Activated CD4-positive, alpha-beta T cell treated with anti-CD3 and anti-CD28 coated beads, Interleukin-2, Interleukin-6, amounts not matched to agents 100 ng/mL and 50 ng/mL, durations not matched to agents 16 hours and 8 hours (primary cell): ENCODE measurements at regions not wholly inside any gene's neighbourhood (a gene's known extent, or its start where the extent isn't known, plus 50 kb on each side); places are given as distances from the start of the nearest gene placed in this dataset.

Source experiments
- DNase-seq: peaks from one replicate; pipeline ENCODE4 v3.0.0-alpha.2; 2020

DNA sequence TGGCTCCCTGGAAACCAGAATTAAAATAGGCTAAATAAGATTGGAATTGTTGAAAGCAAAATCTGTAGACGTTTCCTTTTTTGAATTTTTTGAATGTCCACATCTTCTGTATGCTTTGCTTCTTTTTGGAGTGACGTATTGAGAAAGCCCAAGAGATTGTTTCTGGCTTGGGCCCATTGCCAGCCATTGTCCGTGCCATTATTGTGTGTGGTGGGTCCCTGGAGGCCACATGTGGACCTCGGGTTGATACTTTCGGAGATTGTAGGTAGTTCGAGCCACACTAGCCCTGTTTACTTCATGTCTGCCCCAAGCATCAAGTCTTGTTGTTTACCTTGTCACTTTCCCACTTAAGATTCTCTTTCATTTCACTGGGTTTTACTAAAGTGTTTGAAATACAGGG is 106.0 kb downstream of the PALM2AKAP2 start:
- DNase-seq: no peak

DNA sequence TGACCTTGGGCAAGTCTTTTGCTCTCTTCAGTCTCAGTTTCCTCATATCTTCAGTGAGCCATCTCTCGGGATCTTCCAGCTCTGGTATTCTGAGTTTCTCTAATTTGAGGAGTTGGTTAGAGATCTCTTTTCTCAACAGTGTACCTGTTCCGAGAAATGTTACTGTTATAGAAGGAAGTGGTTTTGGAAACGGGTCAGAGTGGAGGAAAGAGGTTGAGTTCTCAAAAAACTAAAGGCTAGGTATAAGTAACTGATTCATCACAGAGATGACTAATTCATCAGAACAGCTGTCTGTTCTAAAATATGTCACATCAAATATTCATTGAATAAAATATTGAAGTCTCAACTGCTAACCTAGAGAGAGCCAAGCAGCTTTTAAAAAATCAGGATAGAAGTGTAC is 106.6 kb downstream of the PALM2AKAP2 start:
- peak; percentile 74 for DNase-seq

DNA sequence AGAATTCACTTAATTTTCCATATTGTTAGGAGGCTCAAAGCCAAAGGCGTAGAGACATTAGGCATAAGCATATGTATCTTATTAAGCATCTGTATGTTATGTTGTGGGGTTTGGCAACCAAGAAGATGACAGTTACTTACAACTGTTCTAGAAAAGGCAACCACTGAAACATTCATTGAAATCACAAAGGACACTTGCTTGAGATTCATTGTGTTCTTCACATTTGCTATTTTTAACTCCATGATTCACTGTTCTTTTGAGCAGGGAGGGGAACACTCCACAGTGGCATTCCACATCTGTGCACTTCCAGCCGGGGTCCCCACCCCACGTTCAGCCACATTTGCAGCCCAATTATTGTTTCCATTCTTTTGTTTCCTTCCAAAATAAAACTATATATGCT is 107.1 kb downstream of the PALM2AKAP2 start:
- no peak for DNase-seq

DNA sequence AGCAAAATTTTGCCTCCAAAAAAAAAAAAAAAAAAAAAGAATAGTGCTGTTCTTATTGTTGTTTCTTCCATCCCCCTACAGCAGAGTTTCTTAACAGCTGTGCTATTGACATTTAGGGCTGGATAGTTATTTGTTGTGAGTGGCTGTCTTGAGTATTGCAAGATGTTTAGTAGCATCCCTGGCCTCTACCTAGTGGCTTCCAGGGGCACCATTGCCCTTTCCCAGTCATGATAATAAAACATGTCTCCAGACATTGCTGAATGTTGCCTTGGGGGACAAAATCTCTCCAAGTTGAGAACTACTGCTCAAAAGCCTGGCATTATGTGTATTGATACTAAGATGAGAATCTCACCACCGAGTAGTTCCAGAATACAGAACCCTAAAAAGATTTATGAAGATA is 108.7 kb downstream of the PALM2AKAP2 start:
- DNase-seq: no peak

DNA sequence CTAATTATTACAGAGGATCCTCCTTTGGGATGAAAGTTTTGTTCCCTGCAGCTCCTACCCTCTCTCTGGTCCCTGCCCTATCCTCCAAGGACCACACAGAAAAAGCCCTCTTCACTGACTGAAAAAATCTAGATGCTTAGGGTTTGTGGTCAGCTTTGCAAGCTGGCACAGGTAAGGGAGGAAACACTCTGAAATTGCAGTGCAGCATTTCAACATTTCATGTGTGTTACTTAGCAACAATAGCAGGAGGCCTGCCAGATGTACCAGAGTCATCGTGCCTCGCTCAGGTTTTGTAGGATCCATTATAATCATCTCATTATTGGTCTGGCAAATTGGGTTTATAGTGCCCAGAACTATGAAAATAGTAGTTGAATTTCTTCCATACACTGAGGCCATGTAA is 109.5 kb downstream of the PALM2AKAP2 start:
- DNase-seq: peak; percentile 52

DNA sequence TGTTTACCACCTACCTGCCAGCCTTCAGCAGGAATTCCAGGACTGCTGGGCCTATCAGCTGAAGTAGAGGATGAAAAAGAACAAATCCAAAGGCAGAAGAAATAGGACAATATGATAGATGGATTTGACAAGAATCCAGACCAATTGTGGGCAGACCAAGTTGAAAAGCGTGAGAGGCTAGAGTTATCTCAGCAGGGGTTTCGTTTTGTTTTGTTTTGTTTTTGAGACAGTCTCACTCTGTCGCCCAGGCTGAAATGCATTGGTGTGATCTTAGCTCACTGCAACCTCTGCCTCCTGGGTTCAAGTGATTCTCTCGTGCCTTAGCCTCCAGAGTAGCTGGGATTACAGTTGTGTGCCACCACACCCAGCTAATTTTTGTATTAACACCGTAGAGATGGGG is 113.2 kb downstream of the PALM2AKAP2 start:
- DNase-seq: peak; percentile 57

DNA sequence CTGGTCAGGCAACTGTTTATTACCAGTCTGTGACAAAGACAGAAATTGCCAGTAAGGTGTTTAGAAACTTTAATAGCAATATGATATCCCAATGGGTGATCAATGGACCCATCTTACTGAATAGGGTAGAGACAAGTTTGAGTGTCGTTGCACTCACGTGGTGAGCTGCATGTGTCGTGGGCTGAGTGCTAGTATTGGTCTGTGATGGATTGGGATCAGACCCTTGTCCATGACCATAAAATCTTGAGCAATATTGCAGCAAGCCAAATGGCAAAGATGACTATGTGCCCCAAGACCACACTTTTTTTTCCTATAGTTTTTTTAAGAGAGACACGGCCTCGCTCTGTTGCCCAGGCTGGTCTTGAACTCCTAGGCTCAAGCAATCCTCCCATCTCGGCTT is 114.5 kb downstream of the PALM2AKAP2 start:
- DNase-seq: peak; percentile 58

DNA sequence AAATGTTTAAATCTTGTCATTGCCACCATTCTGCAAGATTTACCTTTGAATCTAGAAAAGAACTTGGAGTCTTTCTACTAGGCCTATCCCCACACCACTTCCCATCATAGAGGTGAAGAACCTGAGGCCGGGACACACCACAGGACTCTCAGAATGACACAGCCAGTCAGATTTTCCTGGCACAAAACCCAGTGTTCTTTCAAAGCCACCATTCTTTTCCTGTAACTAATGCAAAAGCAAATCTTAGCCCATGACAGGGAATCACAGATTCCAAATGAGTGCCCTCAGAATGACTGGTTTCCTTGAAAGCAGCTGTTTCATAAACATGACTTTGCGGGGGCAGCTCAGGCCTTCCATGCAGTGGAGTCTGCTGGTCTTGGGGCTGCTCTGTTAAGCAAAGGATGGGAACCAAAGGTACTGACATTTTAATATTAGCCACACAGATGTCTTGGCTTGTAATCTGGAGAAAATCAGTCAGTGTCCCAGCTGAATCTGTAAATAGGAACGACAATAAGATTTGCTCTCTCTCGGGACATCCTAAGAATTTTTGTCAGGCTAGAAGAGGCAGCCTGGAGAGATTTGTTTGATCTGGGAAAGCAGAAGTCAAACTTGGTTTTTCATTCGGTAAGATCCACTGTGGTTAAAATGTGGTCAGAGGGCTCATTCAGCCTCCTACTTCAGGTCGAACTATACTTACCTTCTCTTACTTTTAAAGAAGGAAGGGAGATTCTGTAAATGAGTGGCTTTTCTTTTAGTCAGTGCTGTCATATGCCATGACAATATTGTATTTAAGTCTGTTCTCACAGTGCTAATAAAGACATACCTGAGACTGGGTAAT is 115.1 kb downstream of the PALM2AKAP2 start:
- peak; percentile 83 for DNase-seq

DNA sequence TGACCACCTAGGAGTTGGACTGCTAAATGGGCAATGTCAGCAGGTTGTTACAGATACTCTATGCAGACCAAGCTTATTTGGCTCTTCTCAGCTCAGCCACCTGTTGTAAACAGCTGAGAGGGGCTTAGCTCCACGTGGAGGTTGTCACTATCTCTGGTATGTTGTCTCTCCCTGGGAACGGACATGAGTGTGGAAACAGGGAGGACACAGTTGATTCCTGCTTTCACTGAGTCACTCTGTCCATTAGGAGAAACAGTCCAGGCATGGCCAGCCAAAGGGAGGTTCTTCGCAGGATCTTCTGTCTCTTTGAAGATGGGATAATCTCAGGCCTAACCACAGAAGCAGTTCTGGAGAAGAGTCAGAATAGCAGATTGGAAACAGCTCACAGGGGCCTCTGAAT is 121.2 kb downstream of the PALM2AKAP2 start:
- DNase-seq: no peak

DNA sequence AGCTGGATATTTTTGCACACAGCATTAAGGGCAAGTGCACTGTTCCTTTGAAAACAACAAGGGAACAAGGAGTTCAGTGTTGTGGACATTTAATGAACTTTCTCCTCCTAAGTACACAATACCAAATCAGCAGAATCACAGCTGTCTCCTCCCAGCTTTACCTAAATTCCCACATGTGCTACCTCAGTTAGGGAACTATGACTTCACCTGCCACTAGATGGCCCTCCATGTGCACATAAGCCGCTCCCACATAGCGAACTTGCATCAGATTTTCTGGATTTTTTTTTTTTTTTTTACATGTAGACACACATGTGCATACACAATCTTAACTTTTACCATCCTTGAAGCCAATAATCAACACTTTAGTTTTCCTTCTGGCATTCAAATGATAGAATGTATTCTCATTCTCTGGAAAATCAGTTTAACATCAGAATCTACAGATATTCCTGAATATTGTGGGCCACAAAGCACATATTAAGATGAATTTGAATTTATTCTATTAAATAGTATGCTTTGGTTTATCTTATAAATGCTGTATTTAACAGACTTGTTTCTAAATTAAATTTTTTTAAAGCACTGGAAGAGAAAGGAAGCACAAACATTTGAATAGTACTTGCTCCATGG is 123.6 kb downstream of the PALM2AKAP2 start:
- DNase-seq: peak; percentile 83

DNA sequence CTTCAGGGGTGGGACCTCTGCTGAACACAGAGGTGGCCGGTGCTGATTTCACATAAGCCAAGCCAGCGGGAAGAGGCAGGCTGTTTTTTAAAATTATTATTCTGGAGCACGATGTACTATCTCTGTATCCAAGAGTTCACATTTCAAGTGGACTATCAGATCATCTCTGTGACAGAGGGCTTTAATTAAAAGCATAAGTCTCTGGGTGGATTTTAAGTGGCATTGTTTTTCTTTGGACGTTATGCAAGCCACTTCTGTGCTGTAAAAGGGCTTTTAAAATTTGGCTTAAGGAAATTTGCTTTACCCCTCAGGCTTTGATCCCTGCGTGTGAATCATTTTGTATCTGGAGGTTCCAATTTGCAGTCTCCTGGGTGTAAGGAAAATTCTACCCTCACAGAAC is 124.7 kb downstream of the PALM2AKAP2 start:
- no peak for DNase-seq

DNA sequence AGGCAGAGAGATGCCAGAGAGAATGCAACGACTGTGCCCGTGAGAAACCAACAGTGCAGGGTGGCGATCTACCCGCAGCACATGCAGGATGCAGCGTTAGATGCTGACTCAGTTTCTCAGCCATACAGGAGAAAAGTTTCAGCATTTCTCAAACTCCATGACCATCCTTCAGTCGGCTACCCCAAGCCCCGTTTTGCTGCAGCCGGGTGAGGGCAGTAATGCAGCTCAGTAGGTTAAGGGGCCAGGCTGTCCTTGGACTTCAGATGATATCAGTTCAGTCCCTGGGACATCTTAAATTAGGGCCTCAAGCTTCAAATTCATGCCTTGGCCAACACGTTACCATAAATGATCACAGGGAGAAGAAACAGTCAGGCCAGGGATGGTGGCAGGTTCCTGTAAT is 125.5 kb downstream of the PALM2AKAP2 start:
- no peak for DNase-seq

DNA sequence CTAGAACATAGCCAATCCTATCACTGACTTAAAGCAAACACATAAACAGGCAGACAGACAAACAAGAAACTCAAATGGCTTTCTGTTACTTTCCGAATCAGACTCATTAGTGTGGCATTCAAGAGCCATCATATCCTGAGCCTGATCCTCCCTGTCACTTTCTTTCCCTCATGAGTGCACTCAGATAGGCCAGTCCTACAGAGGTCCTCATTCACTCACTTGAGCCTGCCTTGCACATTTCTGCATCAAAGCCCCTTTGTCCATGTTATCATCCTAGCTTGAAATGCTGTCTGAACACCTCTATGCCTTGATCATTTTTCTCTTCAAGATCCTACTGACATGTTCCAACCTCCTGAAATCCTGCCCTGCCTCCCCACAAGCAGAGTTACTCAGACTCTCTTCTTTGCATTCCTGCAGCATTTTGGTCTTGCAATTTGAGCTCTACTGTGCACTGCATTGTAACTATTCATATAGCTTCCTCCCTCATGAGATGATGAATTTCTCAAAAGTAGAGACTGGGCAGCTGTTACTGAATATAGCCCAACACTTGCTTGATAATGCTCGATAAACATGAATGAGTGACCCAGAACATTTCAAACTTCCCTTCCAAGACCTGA is 126.9 kb downstream of the PALM2AKAP2 start:
- no peak for DNase-seq

DNA sequence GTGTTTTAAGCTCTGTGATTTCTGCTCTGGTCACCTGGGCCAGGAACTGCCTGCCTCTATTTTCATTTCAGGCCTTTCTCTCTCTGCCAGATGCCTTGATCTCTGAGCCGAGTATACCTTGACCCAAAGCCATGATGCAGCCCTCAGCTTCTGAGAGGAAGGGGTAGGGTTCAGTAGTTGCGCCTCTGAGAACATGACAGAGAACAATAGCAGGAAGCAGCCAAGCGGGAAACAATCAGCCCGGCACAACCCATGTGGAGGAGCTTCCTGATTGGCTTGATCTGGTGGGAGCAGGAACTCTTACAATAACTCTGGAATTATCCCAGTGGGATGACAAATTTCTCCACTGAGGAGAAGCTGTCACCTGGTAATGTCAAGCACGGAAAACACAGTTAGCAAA is 127.4 kb downstream of the PALM2AKAP2 start:
- no peak for DNase-seq

DNA sequence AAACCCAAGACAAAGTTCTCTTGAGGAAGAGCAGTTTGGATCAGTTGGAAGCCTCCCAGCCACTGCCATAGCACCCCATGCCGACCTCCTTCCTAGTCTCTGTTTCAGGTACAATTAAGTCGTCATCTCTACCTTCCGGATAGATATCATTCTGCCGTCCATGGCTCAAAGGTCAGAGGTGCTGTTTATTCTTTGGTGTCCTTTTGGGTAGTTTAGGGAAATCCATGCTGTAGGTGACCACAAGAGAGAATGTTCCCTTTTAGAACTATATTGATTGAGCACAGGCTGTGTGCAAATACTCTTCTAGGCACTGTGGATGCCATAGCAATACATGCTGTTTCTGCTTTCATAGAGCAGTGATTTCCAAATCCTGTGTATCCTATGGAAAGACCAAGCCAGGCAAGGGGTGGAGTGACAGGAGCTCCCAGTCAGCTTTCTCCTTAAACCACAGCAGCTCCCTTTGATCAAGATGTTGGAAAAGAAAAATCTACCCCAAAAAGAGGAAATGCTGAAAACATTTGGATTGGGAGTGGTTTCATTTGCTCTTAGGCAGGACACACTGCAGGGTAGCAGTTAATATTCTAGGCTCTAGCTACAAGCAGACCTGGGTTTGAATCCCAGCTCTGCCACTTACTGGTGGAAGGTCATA is 127.9 kb downstream of the PALM2AKAP2 start:
- no peak for DNase-seq

DNA sequence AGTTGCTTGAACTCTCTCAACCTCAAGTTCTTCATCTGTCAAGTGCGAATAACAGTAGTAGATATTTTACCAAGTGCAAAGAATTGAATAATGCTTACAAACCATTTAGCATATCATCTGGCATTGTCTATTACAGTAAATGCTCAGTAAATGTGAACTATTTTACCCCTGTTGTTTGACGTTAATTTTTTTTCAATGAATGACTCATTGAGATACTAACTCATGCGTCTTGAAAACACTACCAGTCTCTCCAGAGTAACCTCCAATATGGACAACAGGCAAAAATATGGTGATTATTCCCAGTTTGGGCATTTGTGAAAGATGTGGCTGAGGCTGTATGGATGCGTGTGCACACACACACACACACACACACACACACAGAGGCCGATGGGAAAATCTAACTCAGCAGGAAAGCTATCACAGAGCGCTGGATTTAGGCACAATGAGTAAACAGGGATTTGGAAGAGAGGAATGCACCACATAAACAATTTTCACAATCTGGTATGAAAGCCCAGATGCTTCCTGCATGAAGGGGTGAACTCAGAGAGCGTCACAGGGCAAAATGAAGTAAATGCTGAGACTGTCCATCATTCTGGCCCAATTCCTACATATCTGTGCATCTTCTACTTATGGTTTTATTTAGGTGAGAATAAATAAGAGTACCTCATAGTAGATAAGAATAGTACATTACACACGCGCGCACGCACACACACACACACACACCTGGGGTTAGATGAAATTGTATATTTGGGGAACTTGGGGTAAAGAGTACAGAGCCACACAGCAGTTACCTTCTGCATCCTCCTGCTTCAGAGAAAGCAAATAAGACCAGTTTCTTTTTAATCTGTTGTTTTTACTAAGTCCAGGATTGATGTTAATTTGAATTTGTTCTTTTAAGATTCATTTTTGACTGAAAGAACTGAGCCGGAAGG is 128.7 kb downstream of the PALM2AKAP2 start:
- DNase-seq: no peak

DNA sequence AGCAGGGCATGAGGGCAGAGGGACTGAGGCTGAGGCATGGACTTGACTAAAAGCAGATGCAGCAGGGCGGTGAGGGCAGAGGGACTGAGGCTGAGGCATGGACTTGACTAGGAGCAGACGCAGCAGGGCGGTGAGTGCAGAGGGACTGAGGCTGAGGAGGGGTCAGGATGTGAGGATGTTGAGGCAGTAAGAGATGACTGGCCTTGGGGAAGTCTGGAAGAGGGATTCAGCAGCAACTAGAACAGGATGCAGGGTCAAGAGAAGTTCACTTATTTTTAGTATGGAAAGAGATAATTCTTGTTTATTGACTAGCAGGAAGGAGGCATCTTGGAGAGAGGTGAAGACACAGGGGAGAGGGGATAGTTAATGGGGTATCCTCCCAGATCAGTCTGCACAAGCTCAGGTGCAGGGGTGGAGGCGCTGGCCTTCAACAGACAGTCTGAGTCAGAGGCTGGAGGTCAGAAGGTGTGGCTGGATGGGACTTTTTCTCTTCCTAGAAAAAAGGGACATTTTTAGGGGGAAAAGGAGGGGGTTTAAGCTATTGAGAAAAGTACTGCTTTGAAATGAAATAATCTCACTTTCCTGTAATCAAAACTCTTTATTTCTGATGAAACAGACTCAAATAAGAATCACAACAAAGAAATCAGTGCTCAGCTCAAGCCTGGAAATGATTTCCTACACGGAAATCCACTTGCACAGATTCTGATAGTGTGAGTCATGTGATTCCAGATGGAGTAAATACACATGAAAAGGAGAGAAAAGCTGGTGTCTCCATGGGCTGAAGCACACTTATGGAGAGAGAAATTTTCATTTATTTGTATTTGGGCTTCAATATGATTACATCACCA is 130.9 kb downstream of the PALM2AKAP2 start:
- DNase-seq: no peak

DNA sequence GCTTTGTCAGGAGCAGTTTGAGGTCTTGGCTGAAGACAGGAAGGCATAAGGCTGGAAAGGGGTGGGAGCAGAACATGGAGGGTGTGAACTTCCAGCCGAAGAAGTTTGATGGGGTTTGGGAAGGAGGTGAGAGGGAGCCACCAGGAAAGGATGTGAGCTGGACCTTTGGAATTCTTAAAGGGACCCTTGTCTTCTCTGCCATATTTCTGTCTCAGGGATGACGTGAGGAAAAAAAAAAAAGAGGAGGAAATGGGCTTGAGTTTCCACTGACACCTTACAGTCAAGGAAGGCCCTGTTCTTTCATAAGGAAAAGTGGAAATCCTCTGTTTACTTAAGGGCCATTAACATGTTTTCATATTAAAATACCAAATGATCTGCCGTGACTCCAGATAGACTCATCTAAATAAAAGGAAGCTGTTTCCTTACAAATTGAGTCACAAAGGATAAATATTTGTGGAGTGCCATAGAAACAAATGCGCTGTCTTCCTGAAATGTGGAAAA is 132.1 kb downstream of the PALM2AKAP2 start:
- no peak for DNase-seq

DNA sequence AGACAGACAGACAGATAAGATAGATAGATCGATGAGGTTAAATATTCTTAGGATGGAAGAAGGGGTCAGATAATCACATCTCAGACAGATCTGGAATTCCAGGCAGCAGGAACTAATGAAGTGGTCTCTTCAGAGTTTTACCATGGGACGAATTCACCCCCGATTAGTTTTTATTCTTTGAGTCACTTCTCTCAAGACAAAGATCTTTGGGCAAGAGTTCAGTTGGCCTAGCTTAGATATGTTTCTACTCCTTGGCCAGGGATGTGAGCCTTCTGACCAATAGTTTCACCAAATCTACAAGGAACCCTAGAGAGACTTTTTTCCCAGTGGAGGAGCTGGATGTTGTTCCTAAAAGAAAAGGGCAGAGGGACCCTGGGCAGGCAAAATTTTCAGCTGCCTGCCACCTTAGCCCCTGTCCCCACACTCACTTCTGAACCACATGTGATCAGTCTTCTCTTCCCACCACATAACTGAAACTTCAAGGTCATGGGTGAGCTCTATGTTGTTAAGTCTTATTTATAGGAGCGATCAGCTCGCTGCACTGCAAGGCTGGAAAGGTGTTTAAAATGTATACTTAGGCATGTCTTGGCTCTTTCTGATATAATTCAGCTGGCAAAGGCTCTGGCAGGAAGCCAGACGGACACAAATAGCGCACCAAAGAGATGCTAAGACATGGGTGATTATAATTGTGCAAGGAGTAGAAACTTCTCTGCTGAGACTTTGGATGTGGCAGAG is 132.9 kb downstream of the PALM2AKAP2 start:
- no peak for DNase-seq

DNA sequence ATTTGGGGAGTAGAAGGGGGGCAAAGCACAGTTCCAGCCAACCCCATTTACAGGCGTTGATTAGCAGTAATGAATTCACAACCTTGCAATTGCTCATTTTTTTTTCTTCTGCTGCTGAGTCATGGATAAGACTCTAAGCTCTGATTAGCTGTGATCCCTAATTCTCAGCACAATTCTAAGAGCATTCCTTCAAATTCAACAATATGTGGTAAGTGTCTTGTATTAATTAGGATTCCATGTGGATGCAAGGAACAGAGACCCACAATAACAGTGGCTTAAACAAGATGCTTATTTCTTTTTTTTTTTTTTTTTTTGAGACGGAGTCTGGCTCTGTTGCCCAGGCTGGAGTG is 133.4 kb downstream of the PALM2AKAP2 start:
- DNase-seq: no peak
